SK-N-MC (cell line): ENCODE measurements at regions not wholly inside any gene's neighbourhood (a gene's known extent, or its start where the extent isn't known, plus 50 kb on each side); places are given as distances from the start of the nearest gene placed in this dataset.

Experiments
- EZH2 ChIP-seq: fragments of 200-600 bp; sonication (generic); IDR thresholded peaks from one replicate; pipeline ENCODE4 v1.6.1; 2017; ENCODE audit warnings: antibody characterized with exemption
- FOXP2 ChIP-seq: optimal IDR thresholded peaks from 2 replicates; pipeline ENCODE3; 2011; ENCODE audit warnings: mild to moderate bottlenecking, moderate library complexity; ENCODE audit not compliant: insufficient read depth; ENCODE audit errors: extremely low read length, control extremely low read depth

- TF ChIP-seq EZH2, result no peak
- TF ChIP-seq FOXP2, result no peak
Measured at GRCh38 chrX:45783002-45783401, 582.3 kb upstream of the DIPK2B start.
